ENCODE measurements at regions not wholly inside any gene's neighbourhood (a gene's known extent, or its start where the extent isn't known, plus 50 kb on each side); places are given as distances from the start of the nearest gene placed in this dataset.

DNA sequence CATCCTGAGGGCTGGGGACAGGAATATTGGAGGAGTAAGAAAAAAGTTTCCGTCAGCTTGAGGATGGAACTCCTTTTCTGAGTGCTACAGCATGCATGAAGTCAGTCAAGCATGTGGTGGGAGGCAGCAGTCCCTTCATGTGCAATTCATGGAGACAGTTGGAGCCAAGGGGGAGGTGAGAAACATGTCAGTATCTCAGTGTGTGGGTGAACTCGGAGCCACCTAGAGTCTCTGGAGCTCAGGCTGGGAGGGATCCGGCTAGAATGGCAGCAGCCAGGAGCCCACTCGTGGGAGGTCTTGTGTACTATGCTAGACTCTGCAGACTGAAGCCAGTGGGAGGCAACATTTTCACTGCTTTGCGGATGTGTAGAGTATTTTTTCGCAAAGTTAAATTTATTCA is 60.3 kb downstream of the AVPR1A start:
- H3K4me1 ChIP-seq (ENCODE audit: control insufficient read depth in 1 of 2, extremely low read depth in 1 of 2, insufficient read depth in 2 of 2, low read length in 2 of 2) = no peaks in the 10 kb centered on the region
- ChIA-PET POLR2A (no interaction called here), CTCF (no interaction called here)
- Mint-ChIP-seq H3K27me3 (peaks cover 2 to 10% of the 10 kb centered on the region in 2 donors), H3K4me1 (no peaks in the 10 kb centered on the region), H3K4me3 (no peak overlapping the region), H3K27ac (no peak overlapping the region), H3K36me3 (no peaks in the 10 kb centered on the region), H3K9me3 (no peaks in the 10 kb centered on the region)
- DNase-seq (no peak), ATAC-seq (replicated peaks in 1 of 4) (no peak)
- H3K4me3 ChIP-seq (ENCODE audit: control insufficient read depth in 1 of 2, extremely low read depth in 1 of 2, low read length in 1 of 2) = no peak overlapping the region
- H3K27me3 ChIP-seq (replicated peaks in 1 of 2; ENCODE audit: control insufficient read depth in 2 of 2, extremely low read depth in 1 of 2, insufficient read depth in 2 of 2, low read length in 1 of 2) = peaks cover 0 to 4% of the 10 kb centered on the region in 2 experiments
- H3K36me3 ChIP-seq (ENCODE audit: control insufficient read depth in 2 of 2, extremely low read depth in 1 of 2, insufficient read depth in 1 of 2, low read length in 1 of 2) = no peaks in the 10 kb centered on the region
- H3K9me3 ChIP-seq = no peaks in the 10 kb centered on the region
- no peak overlapping the region for H3K27ac ChIP-seq (ENCODE audit: low read length)
- 72% methylated on average over 6 of the region's 6 CpGs for WGBS (ENCODE audit: insufficient coverage)

DNA sequence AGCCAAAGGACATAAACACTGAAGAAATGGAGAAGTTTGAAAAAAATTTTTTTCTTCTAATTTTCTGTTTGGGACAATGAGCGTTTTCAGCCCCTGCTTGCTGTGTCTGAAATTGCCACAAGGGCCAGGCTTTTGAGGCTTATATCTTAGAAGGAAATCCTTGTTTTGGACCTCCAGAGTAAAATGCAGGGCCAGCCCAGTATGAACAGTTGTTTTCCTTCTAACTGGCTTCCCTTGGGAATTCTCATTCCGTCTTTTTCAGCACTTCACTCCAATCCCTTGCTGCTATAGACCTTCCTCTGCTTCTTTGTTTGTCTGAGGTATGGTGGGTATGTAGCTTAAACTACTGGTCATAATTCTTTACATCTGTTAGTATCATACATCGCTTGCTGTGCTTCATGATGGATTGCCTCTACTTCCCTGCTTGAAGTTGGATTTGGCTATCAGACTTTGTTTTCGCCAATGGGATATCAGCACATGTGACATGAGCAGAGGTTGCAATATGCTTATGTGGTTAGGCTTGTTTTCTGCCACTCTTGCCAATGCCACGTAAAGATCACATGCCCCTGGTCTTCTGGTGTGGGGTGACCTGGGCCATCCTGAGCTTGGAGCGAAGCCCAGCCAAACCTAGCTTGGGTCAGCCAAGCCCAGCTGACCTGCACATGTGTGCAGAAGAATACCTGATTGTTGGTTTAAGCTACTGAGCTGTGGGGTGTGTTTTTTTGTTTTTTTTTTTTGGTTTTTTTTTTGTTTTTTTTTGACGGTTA is 64.7 kb downstream of the AVPR1A start:
- H3K27me3 Mint-ChIP-seq = peaks cover 2 to 10% of the 10 kb centered on the region in 2 donors
- no peak overlapping the region for H3K27ac ChIP-seq (ENCODE audit: low read length)
- no peaks in the 10 kb centered on the region for H3K4me1 ChIP-seq (ENCODE audit: control insufficient read depth in 1 of 2, extremely low read depth in 1 of 2, insufficient read depth in 2 of 2, low read length in 2 of 2)
- ATAC-seq (replicated peaks in 1 of 4) (no peak), DNase-seq (no peak)
- no peaks in the 10 kb centered on the region for H3K4me1 Mint-ChIP-seq
- no peaks in the 10 kb centered on the region for H3K36me3 ChIP-seq (ENCODE audit: control insufficient read depth in 2 of 2, extremely low read depth in 1 of 2, insufficient read depth in 1 of 2, low read length in 1 of 2)
- H3K27ac Mint-ChIP-seq = no peak overlapping the region
- H3K36me3 Mint-ChIP-seq = no peaks in the 10 kb centered on the region
- H3K4me3 Mint-ChIP-seq = no peak overlapping the region
- no peak overlapping the region for H3K4me3 ChIP-seq (ENCODE audit: control insufficient read depth in 1 of 2, extremely low read depth in 1 of 2, low read length in 1 of 2)
- no peaks in the 10 kb centered on the region for H3K9me3 ChIP-seq
- CTCF ChIA-PET = no interaction called here
- H3K9me3 Mint-ChIP-seq = no peaks in the 10 kb centered on the region
- POLR2A ChIA-PET = no interaction called here
- H3K27me3 ChIP-seq (replicated peaks in 1 of 2; ENCODE audit: control insufficient read depth in 2 of 2, extremely low read depth in 1 of 2, insufficient read depth in 2 of 2, low read length in 1 of 2) = peaks cover 0 to 4% of the 10 kb centered on the region in 2 experiments
- 100% methylated on average over 1 of the region's 7 CpGs for WGBS (ENCODE audit: insufficient coverage)

DNA sequence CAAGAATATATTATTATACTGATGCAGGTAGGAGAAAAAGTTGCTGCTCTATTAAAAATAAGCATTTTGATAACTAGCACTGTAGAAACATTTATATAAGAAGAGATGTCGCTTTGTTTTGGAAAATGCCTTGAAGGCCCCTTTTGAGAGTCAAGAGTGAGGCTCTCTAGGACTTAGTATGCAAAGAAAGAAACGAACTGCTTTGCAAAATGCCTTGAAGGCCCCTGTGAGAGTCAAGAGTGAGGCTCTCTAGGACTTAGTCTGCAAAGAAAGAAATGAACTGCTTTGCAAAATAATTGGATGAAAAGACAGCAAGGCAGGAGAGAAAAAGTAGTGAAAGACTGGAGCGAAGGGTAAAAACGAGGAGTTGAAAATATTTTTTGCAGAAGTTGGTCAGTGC is 65.9 kb downstream of the AVPR1A start:
- H3K9me3 Mint-ChIP-seq = no peaks in the 10 kb centered on the region

DNA sequence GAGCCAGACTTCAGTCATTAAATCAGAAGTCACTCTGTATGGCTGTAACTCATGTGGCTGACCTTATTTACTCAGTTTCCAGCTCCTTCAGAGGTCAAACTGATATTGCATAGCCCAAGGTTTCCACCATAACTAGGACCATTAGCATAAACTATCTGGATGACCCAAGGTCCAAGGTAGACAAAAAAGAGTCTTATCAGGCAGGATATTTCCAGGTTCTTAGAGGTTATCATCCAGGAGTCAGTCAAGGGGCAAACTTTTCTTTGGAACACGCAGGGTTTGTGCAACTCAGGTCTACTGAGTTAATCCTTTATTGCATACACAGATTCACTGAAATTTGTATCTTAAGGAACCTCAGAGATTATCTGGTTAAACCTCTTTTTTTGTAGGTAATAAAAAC is 66.5 kb downstream of the AVPR1A start:
- Mint-ChIP-seq H3K4me1 (no peaks in the 10 kb centered on the region), H3K27ac (no peak overlapping the region), H3K9me3 (no peaks in the 10 kb centered on the region), H3K27me3 (peaks cover 0 to 7% of the 10 kb centered on the region in 2 donors), H3K36me3 (no peaks in the 10 kb centered on the region), H3K4me3 (no peak overlapping the region)
- Histone ChIP-seq H3K27me3 (replicated peaks in 1 of 2; ENCODE audit: control insufficient read depth in 2 of 2, extremely low read depth in 1 of 2, insufficient read depth in 2 of 2, low read length in 1 of 2) (no peaks in the 10 kb centered on the region), H3K9me3 (no peaks in the 10 kb centered on the region), H3K36me3 (ENCODE audit: control insufficient read depth in 2 of 2, extremely low read depth in 1 of 2, insufficient read depth in 1 of 2, low read length in 1 of 2) (no peaks in the 10 kb centered on the region), H3K4me1 (ENCODE audit: control insufficient read depth in 1 of 2, extremely low read depth in 1 of 2, insufficient read depth in 2 of 2, low read length in 2 of 2) (no peaks in the 10 kb centered on the region), H3K4me3 (ENCODE audit: control insufficient read depth in 1 of 2, extremely low read depth in 1 of 2, low read length in 1 of 2) (no peak overlapping the region), H3K27ac (ENCODE audit: low read length) (no peak overlapping the region)
- no peak for DNase-seq
- POLR2A ChIA-PET = no interaction called here
- WGBS (ENCODE audit: insufficient coverage) = no CpG with 5 or more reads among the region's 1 CpG
- no peak for ATAC-seq (replicated peaks in 1 of 4)
- CTCF ChIA-PET = no interaction called here

More for the DNA sequence above, 65.9 kb downstream of the AVPR1A start:
- H3K4me1 Mint-ChIP-seq = no peaks in the 10 kb centered on the region
- ATAC-seq (replicated peaks in 1 of 4) = no peak
- no peaks in the 10 kb centered on the region for H3K27me3 ChIP-seq (replicated peaks in 1 of 2; ENCODE audit: control insufficient read depth in 2 of 2, extremely low read depth in 1 of 2, insufficient read depth in 2 of 2, low read length in 1 of 2)
- ChIA-PET CTCF (no interaction called here), POLR2A (no interaction called here)
- 51% methylated on average over 2 of the region's 4 CpGs for WGBS (ENCODE audit: insufficient coverage)
- no peaks in the 10 kb centered on the region for H3K36me3 ChIP-seq (ENCODE audit: control insufficient read depth in 2 of 2, extremely low read depth in 1 of 2, insufficient read depth in 1 of 2, low read length in 1 of 2)
- no peaks in the 10 kb centered on the region for H3K4me1 ChIP-seq (ENCODE audit: control insufficient read depth in 1 of 2, extremely low read depth in 1 of 2, insufficient read depth in 2 of 2, low read length in 2 of 2)
- no peak overlapping the region for H3K4me3 ChIP-seq (ENCODE audit: control insufficient read depth in 1 of 2, extremely low read depth in 1 of 2, low read length in 1 of 2)
- no peak for DNase-seq
- no peak overlapping the region for H3K27ac Mint-ChIP-seq
- no peaks in the 10 kb centered on the region for H3K9me3 ChIP-seq
- peaks cover 0 to 7% of the 10 kb centered on the region in 2 donors for H3K27me3 Mint-ChIP-seq
- H3K4me3 Mint-ChIP-seq = no peak overlapping the region
- H3K27ac ChIP-seq (ENCODE audit: low read length) = no peak overlapping the region
- no peaks in the 10 kb centered on the region for H3K36me3 Mint-ChIP-seq

DNA sequence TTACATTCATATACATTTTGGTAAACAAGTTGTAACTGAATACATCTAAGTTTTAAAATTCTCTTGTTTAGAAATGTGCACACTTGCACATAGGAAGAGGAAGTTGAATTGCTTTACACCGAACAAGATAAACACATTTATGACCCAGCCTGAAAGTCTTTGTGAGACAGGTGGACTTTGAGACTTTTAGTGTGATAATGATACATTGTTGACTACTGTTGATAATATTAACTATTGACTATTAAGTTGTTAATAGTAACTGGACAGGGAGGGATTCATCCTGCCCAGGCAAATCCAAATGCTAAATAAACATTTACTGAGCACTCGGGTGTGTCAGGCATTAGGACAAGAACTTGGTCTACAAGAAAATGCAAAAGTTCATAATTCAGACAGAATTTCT is 68.0 kb downstream of the AVPR1A start:
- Histone ChIP-seq H3K9me3 (no peaks in the 10 kb centered on the region), H3K36me3 (ENCODE audit: control insufficient read depth in 2 of 2, extremely low read depth in 1 of 2, insufficient read depth in 1 of 2, low read length in 1 of 2) (no peaks in the 10 kb centered on the region), H3K4me1 (ENCODE audit: control insufficient read depth in 1 of 2, extremely low read depth in 1 of 2, insufficient read depth in 2 of 2, low read length in 2 of 2) (no peaks in the 10 kb centered on the region), H3K27ac (ENCODE audit: low read length) (no peak overlapping the region), H3K4me3 (ENCODE audit: control insufficient read depth in 1 of 2, extremely low read depth in 1 of 2, low read length in 1 of 2) (no peak overlapping the region), H3K27me3 (replicated peaks in 1 of 2; ENCODE audit: control insufficient read depth in 2 of 2, extremely low read depth in 1 of 2, insufficient read depth in 2 of 2, low read length in 1 of 2) (no peaks in the 10 kb centered on the region)
- Mint-ChIP-seq H3K4me3 (no peak overlapping the region), H3K4me1 (no peaks in the 10 kb centered on the region), H3K27ac (no peak overlapping the region), H3K36me3 (no peaks in the 10 kb centered on the region), H3K9me3 (no peaks in the 10 kb centered on the region), H3K27me3 (no peaks in the 10 kb centered on the region)
- no CpG with 5 or more reads among the region's 2 CpGs for WGBS (ENCODE audit: insufficient coverage)
- POLR2A ChIA-PET = no interaction called here
- CTCF ChIA-PET = no interaction called here
- no peak for ATAC-seq (replicated peaks in 1 of 4)
- no peak for DNase-seq

DNA sequence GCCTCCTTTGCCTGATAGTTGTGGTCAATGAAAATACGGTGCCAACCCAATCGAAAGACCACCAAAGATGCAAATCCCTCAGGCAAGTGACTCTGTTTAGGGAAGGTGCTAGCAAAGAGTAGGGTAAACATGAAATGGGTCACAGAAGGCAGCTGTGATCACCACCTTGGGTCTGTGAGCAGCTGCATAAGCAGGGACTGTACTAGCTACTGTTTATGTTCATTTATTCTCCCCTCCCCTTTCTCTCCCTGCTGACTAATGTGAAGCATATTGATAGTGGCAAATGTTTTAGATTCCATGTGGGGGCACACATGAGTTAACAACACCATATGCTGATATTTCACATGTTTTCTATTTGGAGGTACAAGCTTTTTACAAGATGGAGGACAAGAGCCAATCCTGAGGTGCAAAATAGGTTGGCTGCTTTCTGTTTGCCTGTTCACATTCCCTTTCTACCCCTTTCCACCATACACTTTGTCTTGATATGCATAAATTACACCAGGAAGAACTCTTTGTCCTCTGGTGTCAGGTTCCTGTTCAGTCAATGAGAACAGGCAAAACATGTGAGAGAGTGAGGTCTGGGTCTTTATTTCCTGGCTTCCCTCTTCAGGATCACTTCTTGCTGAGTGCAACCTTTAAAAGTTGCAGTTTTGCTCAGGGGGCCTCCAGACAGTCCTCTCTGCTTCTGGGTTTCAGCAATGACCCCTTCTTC is 71.1 kb downstream of the AVPR1A start:
- Mint-ChIP-seq H3K36me3 (no peaks in the 10 kb centered on the region), H3K27me3 (no peaks in the 10 kb centered on the region), H3K9me3 (no peaks in the 10 kb centered on the region), H3K27ac (no peak overlapping the region), H3K4me1 (no peaks in the 10 kb centered on the region), H3K4me3 (no peak overlapping the region)
- ChIA-PET CTCF (no interaction called here), POLR2A (no interaction called here)
- no peaks in the 10 kb centered on the region for H3K36me3 ChIP-seq (ENCODE audit: control insufficient read depth in 2 of 2, extremely low read depth in 1 of 2, insufficient read depth in 1 of 2, low read length in 1 of 2)
- H3K27ac ChIP-seq (ENCODE audit: low read length) = no peak overlapping the region
- H3K9me3 ChIP-seq = no peaks in the 10 kb centered on the region
- DNase-seq (no peak), ATAC-seq (replicated peaks in 1 of 4) (no peak)
- H3K4me1 ChIP-seq (ENCODE audit: control insufficient read depth in 1 of 2, extremely low read depth in 1 of 2, insufficient read depth in 2 of 2, low read length in 2 of 2) = no peaks in the 10 kb centered on the region
- H3K27me3 ChIP-seq (replicated peaks in 1 of 2; ENCODE audit: control insufficient read depth in 2 of 2, extremely low read depth in 1 of 2, insufficient read depth in 2 of 2, low read length in 1 of 2) = no peaks in the 10 kb centered on the region
- WGBS (ENCODE audit: insufficient coverage) = 100% methylated on average over 2 of the region's 2 CpGs
- H3K4me3 ChIP-seq (ENCODE audit: control insufficient read depth in 1 of 2, extremely low read depth in 1 of 2, low read length in 1 of 2) = no peak overlapping the region
